Stimulated activated CD4-positive, alpha-beta T cell treated with anti-CD3 and anti-CD28 coated beads, Interleukin-1b, Interleukin-23, amount 100 ng/mL, for 24 hours (primary cell): ENCODE measurements at regions not wholly inside any gene's neighbourhood (a gene's known extent, or its start where the extent isn't known, plus 50 kb on each side); places are given as distances from the start of the nearest gene placed in this dataset.

Experiments used
- DNase-seq, 4 experiments: peaks; one replicate each; pipeline ENCODE4 v3.0.0-alpha.2; 2020; ENCODE audit warnings: low read depth in 4 of 4, low spot score in 1 of 4

DNA sequence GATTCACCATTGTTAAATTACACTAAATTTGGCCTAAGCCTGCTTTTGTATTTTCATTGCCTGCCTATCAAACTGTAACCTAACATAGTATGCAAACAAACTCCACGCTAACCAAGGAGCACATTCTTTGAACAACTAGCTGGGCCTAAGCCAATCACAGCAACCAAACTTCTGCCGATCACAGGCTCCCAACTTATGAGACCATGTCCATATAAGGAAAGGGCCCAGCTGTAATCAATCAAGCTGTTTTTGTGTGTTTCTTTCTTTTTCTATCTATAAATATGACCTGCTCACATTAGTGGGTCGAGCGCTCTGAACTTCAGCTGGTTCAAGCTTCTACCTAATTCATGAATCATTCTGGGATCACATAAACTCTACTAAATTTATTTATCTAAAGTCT lies 473.6 kb downstream of the SI start:
- DNase-seq: no peak

DNA sequence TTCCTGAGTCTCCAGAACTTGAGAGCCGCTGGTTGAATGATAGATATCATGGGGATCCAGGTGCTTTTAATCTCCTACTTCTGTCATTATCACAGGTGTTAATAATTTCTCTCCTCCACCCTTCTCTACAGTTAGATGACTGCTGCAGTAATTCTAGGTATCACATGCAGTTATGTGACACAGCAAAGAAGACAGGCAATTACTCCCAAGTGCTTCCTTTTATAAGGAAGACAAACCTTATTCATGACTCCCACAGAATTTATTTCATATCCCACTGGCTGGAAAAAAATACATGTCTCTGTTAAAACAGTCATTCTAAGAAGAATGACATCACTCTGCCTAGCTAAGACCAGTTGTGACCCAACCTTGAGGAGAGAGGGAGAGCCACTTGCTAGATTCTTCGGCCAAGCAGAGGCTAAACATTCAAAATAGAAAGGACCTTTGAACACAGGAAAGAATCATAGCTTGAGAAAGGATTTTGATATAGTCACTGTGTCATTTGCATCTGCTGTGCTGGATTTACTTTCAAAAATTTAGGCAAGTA lies 500.6 kb downstream of the SI start:
- DNase-seq: no peak

DNA sequence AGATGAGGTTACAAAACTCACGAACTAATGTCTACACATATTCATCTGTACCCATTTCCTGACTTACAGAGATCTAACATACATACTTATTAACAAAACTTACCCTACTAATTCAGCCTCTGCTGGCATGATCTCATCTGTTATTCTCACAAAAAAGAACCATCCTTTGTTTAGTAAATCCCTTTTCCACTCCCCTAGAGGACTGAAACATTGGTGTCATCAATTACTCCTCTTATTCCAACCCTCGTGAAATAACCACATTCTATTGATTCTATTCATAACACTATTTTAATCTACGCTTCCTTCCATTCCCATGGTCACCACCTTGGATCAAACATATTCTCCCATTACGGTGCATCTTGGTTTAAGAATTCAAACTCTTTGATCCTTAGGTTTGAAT lies 505.9 kb downstream of the SI start:
- no peak for DNase-seq

DNA sequence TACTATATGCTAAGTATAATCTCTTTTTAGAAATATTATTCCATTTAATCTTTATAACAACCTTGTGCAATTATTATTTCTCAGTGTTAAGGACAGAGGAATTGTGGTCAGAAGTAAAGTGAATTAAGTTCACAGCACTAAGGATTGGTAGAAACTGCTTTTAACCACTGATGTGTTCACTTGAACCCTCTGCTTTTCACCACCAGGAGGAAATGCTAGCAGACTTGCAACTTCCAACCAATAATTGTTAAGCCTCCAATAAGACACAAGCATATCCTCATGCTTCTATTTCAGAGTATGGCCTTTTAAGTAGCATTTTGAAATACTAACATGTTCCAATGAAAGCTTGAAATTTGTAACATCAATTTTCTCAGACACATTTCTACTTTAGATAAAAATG lies 527.4 kb downstream of the SI start:
- DNase-seq: no peak

DNA sequence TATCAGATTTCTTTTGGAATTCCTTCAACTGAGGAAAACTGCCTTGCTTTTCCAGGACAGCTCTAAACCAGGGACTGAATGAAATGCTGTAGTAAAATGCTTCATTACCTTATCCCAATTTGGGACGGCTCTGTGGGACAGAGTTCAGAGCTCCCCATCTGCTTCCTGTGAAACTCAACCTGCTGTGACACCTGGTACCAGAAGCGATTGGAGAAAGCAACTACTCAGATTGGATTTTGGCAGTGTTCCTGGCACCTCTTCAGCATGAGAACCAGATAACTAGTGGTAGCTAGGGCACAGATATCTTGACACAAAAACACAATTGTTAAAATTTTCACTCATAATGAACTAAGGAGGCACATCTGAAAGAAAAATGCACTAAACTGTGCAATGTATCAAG lies 539.1 kb downstream of the SI start:
- DNase-seq: no peak

DNA sequence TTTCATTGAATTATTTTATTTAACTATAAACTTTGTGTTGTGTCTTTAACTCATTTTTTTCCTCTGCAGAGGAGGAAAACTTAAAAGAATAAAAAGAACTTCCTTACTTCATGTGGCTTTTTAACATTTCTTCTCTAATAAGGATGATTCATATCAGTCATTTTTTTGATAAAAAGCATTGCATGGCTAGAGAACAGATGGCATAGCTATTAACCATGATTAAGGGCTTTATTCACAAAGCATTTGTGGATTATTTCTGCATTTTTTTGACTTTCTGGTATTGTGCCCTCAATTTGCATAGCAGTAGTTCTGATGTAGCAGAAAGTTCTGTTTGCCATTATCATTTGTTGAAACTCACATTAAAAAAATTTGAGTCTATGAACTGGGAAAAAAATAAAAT lies 540.8 kb downstream of the SI start:
- DNase-seq: no peak

DNA sequence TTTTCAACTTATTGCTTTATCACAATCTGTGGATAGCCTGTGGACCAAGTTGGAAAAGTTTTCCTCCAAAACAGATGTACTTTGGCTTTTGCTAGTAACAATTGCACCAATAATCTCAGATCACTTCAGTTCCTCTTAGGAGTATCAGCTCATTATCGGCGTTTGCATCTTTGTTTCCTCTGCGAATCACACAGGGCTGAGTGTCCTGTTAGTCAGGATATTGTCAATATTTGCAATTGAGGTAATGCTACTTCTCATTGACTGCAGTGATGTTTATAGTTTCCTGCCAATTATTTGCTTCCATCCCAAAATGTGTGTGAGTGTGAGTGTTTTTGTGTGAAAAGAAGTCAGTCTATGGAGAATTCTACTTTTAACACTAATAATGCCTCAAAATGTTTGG lies 545.0 kb downstream of the SI start:
- DNase-seq: no peak

DNA sequence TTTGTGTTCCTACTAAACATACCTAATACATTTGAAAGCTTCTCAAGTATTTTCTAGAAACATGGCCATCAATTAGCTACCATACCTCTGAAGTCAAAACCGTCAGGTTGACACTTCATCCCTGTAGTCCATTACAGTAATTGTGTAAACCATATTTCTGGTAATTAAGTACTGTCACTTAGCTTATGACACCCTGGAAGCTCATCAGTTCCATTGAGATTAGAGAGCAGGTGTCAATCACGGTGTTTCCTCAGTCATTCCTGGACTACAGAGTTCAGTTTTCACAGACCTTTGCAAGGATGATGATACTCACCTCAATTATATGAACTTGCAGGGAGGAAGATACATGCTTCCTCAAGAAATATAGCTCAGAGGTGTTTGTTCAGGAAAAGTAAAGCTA lies 552.0 kb downstream of the SI start:
- DNase-seq: no peak

DNA sequence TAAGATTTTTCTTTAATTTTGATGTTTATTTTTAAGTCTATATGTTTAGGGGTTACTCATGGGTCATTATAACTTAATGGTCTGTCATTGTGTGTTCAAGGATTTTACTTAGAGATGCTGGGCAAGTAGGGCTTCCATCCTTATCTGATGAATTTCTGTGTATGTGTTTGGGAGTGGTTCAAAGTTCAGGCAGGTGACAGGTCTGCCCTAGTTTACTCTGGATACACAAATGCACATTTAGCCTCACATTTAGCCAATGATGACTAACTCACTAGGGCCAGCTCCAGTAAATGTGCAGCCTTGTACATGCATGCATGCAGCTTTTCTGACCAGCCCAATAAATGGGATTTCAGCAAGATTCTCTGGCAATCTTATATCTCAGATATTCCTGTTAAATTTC lies 554.1 kb downstream of the SI start:
- DNase-seq: no peak

DNA sequence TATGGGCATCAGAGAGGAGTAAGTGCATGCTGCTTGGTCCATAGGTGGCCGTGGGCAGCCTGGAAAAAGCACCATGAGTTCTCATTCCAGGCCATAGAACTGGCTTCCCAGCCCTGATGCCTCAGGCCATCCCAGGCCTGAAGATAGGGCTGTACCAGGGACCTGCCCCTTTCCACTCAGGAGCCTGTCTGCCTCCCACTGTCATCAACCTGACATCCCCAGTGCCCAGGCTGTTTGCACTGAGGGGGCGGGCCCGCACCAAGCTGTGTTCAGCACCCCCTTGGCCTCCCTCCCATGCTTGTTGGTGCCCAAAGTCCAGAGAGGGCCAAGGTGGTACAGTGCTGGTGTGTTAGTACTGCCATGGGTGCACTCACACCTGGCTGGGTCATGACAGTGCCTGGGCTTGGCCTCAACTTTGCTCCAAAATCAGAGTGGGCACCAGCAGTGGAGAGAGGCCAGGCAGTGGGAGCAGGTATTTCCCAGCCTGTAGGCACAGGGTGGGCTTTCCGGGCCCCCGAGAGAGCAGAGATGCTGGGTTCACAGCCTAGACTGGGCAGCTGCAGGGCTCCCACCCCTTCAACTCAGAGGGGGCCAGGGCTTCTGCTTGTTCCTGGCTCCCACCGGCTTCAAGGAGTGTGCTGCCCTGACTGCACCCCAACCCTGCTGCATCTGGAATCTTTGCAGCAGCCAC lies 556.1 kb downstream of the SI start:
- DNase-seq: no peak

DNA sequence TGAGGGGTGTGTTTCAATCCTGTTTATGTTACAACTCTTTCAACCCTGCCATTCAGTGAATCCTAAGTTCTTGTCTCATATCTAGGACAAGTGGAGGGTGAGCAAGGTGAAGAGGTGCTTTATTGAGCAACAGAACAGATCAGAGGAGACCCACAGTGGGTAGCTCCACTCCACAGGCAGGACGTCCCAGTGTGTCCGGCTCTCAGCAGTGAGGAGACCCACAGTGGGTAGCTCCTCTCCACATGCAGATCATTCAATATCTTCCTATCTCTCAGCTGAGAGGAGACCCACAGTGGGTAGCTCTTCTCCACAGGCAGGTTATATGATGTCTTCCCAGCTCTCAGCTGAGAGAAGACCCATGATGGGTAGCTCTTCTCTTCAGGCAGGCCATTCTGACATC lies 556.7 kb downstream of the SI start:
- DNase-seq: no peak

DNA sequence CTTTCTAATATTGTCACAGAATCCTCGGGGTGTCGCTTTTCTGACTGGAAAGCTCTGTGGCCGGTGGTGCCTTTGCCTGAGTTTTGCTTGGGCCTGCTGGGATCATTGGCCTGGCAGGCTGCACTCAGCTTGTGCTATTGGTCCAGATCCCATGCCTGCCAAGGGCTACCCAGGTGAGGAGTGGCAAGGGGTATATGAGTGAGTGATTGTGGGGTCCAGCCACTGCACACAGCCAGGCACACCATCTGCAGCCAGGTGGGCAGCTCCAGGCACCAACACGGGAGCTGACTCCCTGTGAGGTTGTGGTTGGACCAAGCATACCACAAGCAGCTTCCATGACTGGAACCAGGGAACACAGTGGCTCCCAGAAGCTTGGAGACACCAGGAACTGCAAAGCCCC lies 557.2 kb downstream of the SI start:
- no peak for DNase-seq

DNA sequence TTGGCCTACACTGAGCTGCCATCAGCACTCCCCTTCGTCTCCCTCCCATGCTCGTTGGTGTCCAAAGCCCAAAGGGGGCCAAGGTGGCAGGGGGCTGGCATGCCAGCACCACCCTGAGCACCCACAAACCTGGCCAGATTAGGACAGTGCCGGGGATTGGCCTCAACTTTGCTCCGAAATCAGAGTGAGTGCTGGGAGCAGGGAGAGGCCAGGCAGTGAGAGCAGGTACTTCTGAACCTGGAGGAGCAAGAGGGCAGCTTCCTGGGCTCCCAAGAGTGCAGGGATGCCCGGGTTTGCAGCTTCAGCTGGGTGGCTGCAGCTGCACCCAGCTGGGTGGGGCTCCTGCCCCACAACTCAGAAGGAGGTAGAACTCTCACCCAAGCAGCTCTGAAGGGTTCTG lies 563.0 kb downstream of the SI start:
- no peak for DNase-seq

DNA sequence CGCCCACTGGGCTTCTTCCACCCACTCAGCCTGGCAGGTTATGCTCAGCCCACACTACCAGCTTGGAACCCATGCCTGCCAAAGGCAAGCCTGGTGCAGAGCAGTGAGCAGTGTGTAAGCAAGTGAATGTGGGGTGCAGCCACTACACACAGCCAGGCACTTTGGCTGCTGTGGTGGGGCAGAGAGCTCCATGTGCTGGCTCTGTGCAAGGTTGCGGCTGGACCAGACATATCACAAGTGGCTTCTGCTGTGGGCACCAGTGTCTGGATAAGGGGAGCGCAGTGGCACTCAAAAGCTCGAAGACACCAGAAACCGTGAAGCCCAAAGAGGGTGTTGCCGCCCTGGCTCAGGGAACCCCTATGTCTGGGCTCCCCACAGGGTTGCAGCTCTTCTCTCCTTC lies 563.7 kb downstream of the SI start:
- DNase-seq: no peak

DNA sequence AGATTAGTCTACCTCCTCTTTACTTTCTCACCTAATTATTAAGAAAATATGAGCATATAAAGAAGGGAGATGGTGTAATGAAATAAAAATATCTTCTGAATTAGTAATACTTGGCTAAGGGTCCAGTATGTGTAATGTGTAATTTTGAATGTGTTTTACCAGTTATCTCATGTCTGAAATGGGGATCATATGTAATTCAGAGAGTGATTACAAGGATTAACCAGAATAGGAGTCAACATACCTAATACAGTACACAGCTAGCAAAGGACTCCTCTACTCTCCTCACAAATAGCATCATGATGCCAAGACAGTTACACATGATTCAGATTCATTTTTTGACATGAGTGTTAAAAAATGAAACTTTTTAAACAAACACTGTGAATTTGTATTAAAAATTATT lies 570.4 kb downstream of the SI start:
- DNase-seq: no peak

DNA sequence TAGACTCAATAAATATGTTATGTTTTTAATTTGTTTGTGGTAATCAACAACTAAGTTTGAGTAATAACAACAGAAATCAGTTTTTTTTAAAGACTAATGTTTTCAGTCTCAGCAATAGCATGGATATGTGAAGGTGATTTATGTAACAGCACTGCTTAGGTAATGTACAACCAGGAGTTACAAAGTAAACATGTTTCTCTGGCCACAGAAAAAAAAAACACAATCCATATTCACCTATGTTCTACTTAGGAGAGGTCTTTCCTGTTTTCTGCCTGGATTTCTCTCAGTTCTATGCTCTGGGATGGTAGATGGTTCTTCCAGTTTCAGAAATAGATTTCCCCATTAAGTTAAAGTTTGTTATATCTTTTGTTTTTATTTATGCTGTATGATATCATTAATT lies 579.4 kb downstream of the SI start:
- no peak for DNase-seq

DNA sequence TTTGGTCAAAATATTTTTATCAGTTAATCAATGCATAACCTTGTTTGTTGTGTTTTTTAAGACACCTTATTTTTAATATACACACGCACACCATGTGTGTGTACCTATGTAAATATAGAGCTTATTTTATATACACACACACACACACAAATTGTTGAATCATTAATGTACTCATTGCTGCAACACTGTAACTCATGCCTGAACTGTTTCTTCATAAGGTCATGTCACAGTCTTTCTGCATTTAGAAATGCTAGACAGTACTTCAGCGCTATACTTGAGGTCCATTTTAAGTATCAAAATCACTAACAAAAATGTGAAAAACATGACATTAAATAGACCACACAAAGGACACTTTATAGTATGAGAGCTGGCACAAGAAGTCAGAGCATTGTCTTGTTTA lies 589.4 kb downstream of the SI start:
- DNase-seq: no peak

DNA sequence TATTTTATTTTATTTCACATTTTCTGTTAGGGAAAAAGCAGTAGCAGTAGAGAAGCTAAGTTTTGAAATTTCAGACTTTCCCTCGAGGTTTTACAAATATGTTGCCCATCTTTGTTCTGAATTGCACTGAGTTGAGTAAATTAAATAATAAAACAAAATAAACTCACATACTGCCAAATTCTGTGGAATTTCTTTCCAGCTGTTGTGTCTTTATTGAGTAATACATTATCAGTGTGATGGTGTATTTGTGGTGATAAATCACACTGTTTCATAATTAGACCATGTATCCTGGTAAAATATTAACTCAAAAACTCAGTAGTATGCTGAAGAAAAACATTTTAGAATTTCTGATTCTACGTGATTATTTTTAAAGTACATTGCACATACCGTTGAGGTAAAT lies 592.1 kb downstream of the SI start:
- DNase-seq: no peak

DNA sequence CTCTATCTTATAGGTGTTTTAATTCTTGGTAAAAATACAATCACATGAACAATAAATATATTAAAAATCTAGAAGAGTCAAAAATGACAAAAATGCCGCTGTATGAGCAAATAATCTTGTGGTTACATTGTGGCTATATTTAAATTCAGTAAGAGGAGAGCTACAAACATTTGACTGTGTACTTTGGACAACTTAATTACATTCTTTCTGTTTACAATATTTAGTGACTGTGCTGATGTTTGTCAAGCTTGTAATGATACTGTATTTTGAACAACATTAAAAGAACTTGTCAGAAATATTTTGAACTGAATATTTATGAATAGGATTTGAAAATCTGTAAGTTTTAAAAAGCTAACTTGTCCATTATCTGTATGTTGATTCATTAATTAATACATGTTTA lies 598.3 kb downstream of the SI start:
- no peak for DNase-seq

DNA sequence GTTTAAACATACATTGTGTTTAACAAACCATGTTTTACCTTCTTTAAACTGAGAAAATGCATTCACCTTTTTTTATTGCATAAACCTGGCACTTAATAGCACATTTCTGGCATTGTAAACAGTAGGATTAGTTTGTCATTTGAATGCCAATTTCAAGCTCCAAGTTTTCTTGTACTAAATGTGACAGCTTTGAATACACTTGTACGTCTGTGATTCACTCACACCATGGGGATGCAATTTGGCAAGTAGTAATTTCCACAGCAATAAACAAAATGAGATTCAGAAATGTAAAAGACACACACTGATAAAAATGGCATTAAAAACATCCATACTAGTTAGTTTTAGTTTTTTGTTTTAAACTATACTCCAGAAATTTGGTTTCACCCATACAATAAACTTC lies 598.9 kb downstream of the SI start:
- DNase-seq: no peak

DNA sequence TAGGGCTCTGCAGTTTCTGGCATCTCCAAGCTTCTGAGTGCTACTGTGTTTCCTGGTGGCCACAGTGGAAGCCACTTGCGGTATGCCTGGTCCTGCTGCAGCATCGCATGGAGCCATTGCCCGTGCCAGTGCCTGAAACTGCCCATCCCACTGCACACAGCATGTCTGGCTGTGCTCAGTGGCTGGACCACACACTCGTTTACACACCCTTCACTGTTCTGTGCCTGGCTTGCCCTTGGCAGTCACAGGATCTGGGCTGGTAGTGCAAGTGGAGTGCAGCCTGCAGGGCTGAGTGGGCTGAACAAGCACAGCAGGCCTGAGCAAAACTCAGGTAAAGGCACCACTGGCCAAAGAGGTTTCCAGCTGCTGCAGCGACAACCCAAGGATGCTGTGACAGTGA lies 600.0 kb downstream of the SI start:
- no peak for DNase-seq

DNA sequence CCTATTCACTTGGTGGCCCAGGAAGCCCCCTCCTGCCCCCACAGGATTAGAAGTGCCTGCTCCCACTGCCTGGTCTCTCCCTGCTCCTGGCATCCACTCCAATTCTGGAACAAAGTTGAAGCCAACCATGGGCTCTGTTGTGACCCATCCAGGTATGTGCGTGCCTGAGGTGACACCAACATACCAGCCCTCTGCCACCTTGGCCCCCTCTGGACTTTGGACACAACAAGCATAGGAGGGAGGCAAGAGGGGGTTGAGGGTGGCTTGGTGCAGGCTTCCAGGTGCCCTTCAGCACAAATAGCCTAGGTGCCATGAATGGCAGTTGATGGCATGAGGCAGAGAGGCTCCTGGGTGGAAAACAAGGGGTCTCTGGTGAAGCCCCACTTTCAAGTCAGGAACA lies 600.9 kb downstream of the SI start:
- DNase-seq: no peak

DNA sequence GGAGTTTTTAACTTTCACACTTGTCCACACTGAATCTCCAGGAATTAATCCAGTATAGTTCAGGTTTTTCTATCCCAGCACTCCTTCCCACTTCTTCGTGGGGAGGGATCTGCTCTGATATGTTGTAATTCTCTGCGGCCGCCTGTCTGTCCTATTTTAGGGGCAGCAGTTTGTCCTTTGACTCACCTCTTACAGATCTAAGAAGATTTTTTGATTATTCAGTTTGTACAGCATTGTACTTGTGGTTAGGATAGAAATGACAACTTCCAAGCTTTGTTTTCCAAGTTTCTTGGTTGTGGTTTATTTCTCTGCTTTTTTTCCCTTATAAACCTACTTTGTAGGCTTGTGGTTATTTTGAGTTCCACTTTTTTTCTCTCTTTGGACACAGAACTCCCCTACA lies 601.7 kb downstream of the SI start:
- no peak for DNase-seq

DNA sequence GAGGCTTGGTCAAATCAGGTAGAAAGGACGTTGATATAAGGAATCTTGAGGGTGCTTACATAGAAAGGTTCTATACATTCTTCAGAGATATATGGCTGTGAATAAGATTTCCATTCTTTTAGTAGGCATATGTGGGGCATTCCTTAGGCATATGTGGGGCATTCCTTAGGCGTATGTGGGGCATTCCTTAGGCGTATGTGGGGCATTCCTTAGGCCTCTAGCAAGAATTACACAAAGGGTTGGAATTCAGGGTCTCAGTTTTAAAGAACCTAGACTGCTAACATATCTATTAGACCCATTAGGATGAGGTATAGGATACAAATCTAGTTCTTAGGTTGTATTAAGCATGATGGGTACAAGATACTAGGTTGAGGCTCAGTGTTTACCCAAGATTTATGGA lies 607.8 kb downstream of the SI start:
- DNase-seq: no peak
